Inflammatory macrophage treated with lipopolysaccharide for 1 hour (primary cell): ENCODE measurements at regions not wholly inside any gene's neighbourhood (a gene's known extent, or its start where the extent isn't known, plus 50 kb on each side); places are given as distances from the start of the nearest gene placed in this dataset.
"Not testable (repeated sequence)": the region's sequence is repeated elsewhere in the genome, so short reads cannot be mapped to it uniquely, and the experiment has no call there.

Experiments
- DNase-seq, 2 donors: peaks; one replicate each; pipeline ENCODE4 v3.0.0-alpha.2; 2020 to 2022

- not testable (repeated sequence) for DNase-seq
These were observed 1877.1 kb upstream of the C9orf72 start for GRCh38 chr9:29450343-29450875.

DNA sequence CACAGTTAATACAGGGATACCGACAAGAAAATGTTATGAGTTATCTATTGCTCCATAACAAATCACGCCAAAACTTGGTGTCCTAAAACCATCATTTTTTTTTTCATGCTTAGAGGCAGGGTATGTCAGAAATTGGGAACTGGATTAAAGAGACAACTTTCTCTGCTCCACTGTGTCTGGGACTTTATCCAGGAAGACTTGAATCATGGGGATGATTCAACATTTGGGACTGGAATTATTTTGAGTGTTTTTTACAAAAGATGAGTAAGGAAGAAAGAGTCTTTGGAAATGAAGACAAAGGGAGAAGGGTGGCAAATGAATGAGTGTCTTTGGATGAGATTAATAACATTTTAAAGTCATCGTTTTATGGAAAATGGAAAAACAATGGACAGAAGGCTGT is 1883.7 kb upstream of the C9orf72 start:
- DNase-seq, result no peak

DNA sequence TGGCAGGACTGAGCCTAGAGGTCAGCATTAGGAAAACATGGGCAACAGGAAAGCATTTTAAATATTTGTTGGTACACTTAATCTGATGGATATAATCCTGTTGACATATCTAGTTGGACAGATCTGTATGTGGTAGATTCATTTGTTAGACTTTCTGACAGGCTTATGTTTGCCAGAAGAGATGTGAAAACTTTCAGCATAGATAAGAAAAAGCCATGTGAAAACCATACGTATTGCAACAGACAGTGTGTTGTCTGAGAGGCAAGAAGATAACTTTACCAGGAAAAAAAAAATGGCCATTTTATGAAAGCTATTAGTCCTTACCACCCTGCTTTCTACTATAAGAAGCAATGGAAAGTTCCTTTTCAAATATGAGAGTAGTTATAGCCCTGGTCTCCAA is 1902.2 kb upstream of the C9orf72 start:
- DNase-seq, result no peak

GRCh38 chr9:29511680-29512079 is 1938.4 kb upstream of the C9orf72 start:
- no peak for DNase-seq

DNA sequence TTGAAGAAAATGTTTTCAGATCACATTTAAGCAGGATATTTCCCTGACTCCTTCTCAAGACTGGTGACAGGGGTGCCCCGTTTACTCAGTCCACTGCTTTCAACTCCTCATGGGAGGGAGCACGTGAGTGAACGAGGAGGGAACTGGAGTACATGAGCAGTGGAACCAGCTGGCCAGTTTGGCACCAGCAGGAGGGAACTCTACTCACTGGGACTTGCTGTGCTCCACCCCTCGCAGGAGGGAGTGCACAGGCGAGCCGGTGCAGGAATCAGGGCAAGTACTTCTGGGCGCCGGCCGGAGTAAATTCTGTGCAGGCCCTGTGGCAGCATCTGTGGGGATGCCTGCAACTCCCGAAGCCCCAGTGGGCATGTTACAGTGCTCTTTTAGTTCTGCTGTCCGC is 1941.1 kb upstream of the C9orf72 start:
- DNase-seq, result no peak

DNA sequence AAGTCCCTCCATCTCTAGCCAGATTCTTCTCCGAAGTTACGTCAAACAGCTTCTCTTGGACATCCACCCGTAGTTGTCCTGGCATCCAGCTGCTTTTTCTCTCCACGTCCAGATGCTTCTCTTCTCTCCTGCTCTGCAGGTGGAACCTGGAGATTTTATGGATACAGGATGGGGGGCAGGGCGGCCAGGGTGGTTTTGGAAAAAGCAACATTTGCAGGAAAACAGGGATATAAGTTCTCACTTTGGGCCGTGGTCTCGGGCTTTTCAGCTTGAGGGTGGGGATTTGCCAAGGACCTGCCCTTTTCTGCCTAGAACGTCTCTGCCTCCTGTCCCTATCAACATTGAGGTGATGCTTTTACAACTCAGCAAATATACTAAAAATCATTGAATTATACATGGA is 1941.6 kb upstream of the C9orf72 start:
- DNase-seq, result no peak

GRCh38 chr9:29548436-29548835 is 1975.2 kb upstream of the C9orf72 start:
- no peak for DNase-seq

- no peak for DNase-seq
These were observed 1982.2 kb upstream of the C9orf72 start for GRCh38 chr9:29555502-29555901.

- DNase-seq, result no peak
These were observed 1983.0 kb upstream of the C9orf72 start for GRCh38 chr9:29556317-29556716.

GRCh38 chr9:29556746-29557145 is 1983.5 kb upstream of the C9orf72 start:
- DNase-seq, result no peak

DNA sequence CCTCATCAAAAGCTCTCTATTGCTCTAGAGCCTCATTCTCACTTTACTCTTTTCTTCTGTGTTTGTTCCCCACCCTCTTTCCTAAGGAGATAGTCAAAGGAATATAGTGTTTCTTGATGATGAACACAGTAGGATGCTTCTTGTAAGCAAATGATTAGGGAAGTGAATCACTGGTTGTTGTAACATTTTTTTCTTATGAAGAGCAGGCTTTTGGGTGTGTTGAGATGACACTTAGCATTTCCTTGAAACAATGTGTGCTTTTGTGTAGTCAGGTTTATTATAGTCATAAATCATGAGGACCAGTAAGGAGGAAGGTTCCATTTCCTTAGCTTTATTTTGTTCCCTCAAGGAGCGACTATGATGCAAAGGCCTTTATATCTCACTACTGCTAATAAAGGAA is 1991.3 kb upstream of the C9orf72 start:
- no peak for DNase-seq

GRCh38 chr9:29575219-29575618 is 2001.9 kb upstream of the C9orf72 start:
- DNase-seq, result no peak

GRCh38 chr9:29588361-29588760 is 2015.1 kb upstream of the C9orf72 start:
- no peak for DNase-seq

DNA sequence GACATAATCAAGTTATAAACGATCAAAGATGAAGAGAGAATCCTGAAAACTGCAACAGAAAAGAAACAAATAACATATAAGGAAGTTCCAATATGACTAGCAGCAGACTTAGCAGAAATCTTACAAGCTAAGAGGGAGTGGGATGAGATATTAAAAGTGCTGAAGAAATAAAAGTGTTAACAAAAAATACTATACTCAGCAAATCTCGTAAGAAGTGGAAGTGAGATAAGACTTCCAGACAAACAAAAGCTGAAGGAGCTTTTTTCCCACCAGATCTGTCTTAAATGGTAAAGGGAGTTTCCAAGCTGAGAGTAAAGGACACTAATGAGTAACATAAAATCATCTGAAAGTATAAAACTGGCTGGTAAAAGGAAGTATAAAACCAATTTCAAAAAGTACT is 2036.0 kb upstream of the C9orf72 start:
- DNase-seq, result no peak

GRCh38 chr9:29613773-29614172 is 2040.5 kb upstream of the C9orf72 start:
- DNase-seq, result no peak

- DNase-seq, result no peak
These were observed 2043.6 kb upstream of the C9orf72 start for GRCh38 chr9:29616844-29617243.

DNA sequence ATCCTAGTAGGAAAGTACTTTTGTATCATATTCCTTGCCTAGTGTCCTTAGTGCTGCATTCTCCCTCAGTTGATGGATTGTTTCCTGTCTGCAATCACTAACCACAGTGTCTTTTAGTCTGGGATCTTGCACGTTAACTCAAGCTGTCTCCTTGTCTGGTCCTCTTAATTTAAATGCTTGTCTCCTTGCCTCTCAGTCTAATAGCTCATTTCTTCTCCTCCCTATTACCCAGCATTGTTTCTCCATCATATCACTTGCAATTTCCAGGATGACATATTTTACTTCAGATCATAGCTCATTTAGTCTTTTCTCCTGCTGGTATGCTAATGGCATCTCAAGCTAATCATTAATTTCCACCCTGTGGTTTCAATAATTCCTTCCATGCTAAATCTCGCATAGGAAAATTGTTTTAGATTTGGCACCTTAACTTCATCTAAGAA is 2052.0 kb upstream of the C9orf72 start:
- no peak for DNase-seq

DNA sequence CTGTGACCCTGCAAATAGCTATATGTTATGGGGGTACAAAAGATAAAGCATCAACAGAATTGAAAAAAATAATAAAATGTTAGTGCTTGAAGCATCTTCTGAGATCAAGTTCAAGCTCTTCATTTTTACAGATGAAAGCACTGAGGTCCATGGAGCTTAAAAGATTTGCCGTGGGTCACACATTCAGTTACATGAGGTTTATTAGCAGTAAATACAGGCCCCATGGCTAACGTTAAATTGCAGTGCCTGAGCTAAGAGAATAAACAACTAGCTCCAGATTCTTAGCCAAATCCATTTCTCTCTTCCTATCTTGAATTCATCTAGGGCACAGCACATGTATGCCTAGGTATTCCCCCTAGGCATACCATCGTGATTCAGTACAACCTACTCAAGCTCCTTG is 2052.7 kb upstream of the C9orf72 start:
- no peak for DNase-seq

DNA sequence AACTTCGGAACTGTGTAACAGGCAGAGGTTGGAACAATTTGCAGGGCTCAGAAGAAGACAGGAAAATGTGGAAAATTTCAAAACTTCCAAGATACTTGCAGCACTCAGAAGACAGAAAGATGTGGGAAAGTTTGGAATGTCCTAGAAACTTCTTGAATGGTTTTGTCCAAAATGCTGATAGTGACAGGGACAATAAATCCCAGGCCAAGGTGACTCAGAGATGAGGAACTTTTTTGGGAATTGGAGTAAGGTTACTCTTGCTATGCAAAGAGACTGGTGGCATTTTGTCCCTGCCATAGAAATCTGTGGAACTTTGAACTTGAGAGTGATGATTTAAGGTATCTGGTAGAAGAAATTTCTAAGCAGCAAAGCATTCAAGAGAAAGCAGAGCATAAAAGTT is 2055.6 kb upstream of the C9orf72 start:
- not testable (repeated sequence) for DNase-seq

GRCh38 chr9:29637471-29638237 is 2064.4 kb upstream of the C9orf72 start:
- DNase-seq, result no peak

DNA sequence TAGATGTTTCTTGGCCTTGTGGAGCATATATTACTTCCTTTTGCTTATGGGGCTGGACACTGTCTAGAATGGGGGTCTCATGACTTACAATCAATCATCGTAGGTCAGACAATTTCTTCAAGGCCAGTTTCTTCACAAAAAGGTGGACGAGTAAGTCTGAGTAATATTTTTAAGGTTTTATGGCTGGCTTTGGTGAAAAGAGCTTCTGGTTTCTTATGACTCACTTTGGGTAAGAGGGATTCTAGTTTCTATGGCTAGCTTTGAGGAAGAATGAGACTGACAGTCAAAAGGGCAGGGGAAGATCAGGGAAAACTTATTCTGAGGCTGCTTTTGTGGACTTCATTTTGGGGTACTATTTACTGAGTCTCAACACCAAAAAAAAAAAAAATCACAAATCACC is 2067.2 kb upstream of the C9orf72 start:
- no peak for DNase-seq

- no peak for DNase-seq
These were observed 2071.2 kb upstream of the C9orf72 start for GRCh38 chr9:29644514-29644913.

DNA sequence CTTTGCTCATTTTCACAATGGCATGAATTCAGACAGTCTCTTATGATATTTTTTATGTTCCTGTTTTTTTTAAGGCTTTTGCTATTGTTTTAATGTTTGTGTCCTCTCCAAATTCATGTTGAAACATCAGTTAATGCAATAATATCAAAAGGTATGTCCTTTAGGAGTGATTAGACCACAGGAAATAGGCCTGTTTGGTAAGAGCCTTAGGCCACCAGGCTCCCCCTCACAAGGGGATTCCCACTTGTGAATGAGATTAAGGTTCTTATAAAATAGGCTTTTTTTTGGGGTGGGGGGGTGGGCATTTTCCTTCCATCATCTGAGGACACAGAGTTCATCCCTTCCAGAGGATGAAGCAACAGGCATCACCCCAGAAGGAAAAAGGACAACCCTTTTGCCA is 2074.2 kb upstream of the C9orf72 start:
- DNase-seq, result no peak

- DNase-seq, result no peak
These were observed 2074.9 kb upstream of the C9orf72 start for GRCh38 chr9:29648132-29648531.

DNA sequence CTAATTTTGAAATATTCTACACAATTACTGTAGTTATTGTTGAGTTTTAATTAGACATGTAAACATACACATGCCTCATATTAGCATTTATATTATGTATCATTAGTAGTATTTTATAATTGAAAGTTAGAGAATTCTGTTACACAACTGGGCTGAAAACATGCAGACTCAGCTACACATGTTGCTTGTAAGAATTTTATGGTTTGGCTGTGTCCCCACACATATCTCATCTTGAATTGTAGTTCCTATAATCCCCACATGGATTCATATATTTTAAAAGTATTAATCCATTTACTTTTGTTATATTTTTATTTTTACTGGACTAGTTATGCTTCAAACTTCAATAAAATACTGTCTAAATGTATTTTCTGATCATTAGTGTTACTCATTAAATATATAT is 2075.3 kb upstream of the C9orf72 start:
- DNase-seq, result no peak
